ENCODE measurements at regions not wholly inside any gene's neighbourhood (a gene's known extent, or its start where the extent isn't known, plus 50 kb on each side); places are given as distances from the start of the nearest gene placed in this dataset.

DNA sequence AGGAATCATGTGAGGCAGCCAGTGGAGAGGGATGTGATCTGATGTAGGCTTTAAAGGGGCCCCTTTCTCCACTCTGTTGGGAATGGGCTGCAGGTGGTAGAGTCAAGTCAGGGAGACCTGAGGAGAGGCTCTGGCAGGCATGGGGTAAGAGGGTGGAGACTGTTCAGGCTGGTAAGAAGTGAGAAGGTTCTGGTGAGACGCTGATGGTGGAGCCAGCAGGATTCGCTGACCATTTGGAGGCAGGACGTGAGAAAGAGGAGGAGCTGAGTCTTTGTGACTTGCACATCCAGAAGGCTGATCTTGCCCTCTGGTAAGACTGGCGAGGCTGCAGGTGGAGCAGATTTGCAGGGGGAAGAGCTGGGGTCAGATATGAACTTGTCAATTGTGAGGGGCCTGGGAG, 248.0 kb downstream of the NSG2 start:
- no peaks in the 10 kb centered on the region for H3K9me2 ChIP-seq (ENCODE audit: insufficient read depth)
- ATAC-seq (peak; percentile 75), DNase-seq (ENCODE audit: low read depth, low spot score) (no peak)
- H3K4me1 ChIP-seq (ENCODE audit: control insufficient read depth in 1 of 2, insufficient read depth in 2 of 2, low read length in 2 of 2): peaks cover 8 to 11% of the 10 kb centered on the region in 2 experiments; a peak in 2 of 4 replicates
- no peaks in the 10 kb centered on the region for H4K20me1 ChIP-seq (ENCODE audit: insufficient read depth)
- intact Hi-C loops (cut with micrococcal nuclease): no loop called here
- ChIA-PET POLR2A (no interaction called here), CTCF (interaction anchor here (0.9 to 1.4 kb wide), 2 partner anchors 18 to 248 kb away, joined by 3 read pairs; partner anchors contain the start of gene NSG2), RAD21 (ENCODE audit: low non-redundant PET in 1 of 2, low total read pairs in 2 of 2, uncharacterized antibody in 2 of 2, unreplicated experiment in 2 of 2) (no interaction called here)
- H3K9ac ChIP-seq (ENCODE audit: low read length): peak overlapping the region; percentile 54; the same call in 1 of the 2 replicates
- TF ChIP-seq ELF1 (IDR thresholded peaks at IDR 0.05; ENCODE audit: borderline replicate concordance, low read depth): no peak
- no peak for TF ChIP-seq RAD21 (IDR thresholded peaks at IDR 0.05; ENCODE audit: low read depth)
- no peak for TF ChIP-seq POLR2AphosphoS5 (IDR thresholded peaks at IDR 0.05; ENCODE audit: low read depth, low read length)
- TF ChIP-seq, protein P1, sequence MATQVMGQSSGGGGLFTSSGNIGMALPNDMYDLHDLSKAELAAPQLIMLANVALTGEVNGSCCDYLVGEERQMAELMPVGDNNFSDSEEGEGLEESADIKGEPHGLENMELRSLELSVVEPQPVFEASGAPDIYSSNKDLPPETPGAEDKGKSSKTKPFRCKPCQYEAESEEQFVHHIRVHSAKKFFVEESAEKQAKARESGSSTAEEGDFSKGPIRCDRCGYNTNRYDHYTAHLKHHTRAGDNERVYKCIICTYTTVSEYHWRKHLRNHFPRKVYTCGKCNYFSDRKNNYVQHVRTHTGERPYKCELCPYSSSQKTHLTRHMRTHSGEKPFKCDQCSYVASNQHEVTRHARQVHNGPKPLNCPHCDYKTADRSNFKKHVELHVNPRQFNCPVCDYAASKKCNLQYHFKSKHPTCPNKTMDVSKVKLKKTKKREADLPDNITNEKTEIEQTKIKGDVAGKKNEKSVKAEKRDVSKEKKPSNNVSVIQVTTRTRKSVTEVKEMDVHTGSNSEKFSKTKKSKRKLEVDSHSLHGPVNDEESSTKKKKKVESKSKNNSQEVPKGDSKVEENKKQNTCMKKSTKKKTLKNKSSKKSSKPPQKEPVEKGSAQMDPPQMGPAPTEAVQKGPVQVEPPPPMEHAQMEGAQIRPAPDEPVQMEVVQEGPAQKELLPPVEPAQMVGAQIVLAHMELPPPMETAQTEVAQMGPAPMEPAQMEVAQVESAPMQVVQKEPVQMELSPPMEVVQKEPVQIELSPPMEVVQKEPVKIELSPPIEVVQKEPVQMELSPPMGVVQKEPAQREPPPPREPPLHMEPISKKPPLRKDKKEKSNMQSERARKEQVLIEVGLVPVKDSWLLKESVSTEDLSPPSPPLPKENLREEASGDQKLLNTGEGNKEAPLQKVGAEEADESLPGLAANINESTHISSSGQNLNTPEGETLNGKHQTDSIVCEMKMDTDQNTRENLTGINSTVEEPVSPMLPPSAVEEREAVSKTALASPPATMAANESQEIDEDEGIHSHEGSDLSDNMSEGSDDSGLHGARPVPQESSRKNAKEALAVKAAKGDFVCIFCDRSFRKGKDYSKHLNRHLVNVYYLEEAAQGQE (IDR thresholded peaks at IDR 0.05; ENCODE audit: low read depth): no peak
- TF ChIP-seq EZH2phosphoT487 (IDR thresholded peaks at IDR 0.05; ENCODE audit: borderline replicate concordance): no peak
- TF ChIP-seq, protein P2, sequence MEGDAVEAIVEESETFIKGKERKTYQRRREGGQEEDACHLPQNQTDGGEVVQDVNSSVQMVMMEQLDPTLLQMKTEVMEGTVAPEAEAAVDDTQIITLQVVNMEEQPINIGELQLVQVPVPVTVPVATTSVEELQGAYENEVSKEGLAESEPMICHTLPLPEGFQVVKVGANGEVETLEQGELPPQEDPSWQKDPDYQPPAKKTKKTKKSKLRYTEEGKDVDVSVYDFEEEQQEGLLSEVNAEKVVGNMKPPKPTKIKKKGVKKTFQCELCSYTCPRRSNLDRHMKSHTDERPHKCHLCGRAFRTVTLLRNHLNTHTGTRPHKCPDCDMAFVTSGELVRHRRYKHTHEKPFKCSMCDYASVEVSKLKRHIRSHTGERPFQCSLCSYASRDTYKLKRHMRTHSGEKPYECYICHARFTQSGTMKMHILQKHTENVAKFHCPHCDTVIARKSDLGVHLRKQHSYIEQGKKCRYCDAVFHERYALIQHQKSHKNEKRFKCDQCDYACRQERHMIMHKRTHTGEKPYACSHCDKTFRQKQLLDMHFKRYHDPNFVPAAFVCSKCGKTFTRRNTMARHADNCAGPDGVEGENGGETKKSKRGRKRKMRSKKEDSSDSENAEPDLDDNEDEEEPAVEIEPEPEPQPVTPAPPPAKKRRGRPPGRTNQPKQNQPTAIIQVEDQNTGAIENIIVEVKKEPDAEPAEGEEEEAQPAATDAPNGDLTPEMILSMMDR (IDR thresholded peaks at IDR 0.05 in 2 of 3, conservative IDR thresholded peaks at IDR 0.05 in 1 of 3; ENCODE audit: borderline replicate concordance in 1 of 3, insufficient read depth in 1 of 3, low read depth in 2 of 3, low read length in 2 of 3): no peak
- TF ChIP-seq, protein P3, sequence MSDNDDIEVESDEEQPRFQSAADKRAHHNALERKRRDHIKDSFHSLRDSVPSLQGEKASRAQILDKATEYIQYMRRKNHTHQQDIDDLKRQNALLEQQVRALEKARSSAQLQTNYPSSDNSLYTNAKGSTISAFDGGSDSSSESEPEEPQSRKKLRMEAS (IDR thresholded peaks at IDR 0.05): no peak
- no peak for TF ChIP-seq CEBPB (IDR thresholded peaks at IDR 0.05; ENCODE audit: low read depth)
- no peak for TF ChIP-seq SIN3A (IDR thresholded peaks at IDR 0.05; ENCODE audit: low read depth)
- no peak for TF ChIP-seq POLR2A (IDR thresholded peaks at IDR 0.05; ENCODE audit: borderline replicate concordance, extremely low read depth, insufficient read depth, insufficient read length)
- TF ChIP-seq JUND (IDR thresholded peaks at IDR 0.05): no peak
- TF ChIP-seq SRF (IDR thresholded peaks at IDR 0.05; ENCODE audit: low read depth): no peak
- no peak for TF ChIP-seq ZNF274 (IDR thresholded peaks at IDR 0.05; ENCODE audit: low read depth, low read length)
- no peak for TF ChIP-seq CBX3 (IDR thresholded peaks at IDR 0.05; ENCODE audit: low read depth)
- TF ChIP-seq EGR1 (IDR thresholded peaks at IDR 0.05; ENCODE audit: low read depth): no peak
- H3K36me3 ChIP-seq (ENCODE audit: control insufficient read depth in 1 of 2, insufficient read depth in 2 of 2, low read length in 2 of 2): no peaks in the 10 kb centered on the region
- H3K27ac ChIP-seq (ENCODE audit: low read depth, low read length): peak overlapping the region; percentile 56; the same call in 1 of the 2 replicates
- no peaks in the 10 kb centered on the region for H3K79me2 ChIP-seq (ENCODE audit: insufficient read depth, low read length)
- no peak overlapping the region for H2AFZ ChIP-seq (ENCODE audit: low read depth, low read length, poor library complexity, severe bottlenecking)
- peak overlapping the region; percentile 48 to 64 for H3K4me3 ChIP-seq (replicated peaks in 1 of 2; ENCODE audit: low read depth in 1 of 2, low read length in 2 of 2)
- no peaks in the 10 kb centered on the region for H3K9me3 ChIP-seq (ENCODE audit: control insufficient read depth in 1 of 2, insufficient read depth in 1 of 2, low read depth in 1 of 2, low read length in 2 of 2)
- H3K4me2 ChIP-seq (ENCODE audit: low read length): peak overlapping the region; percentile 82
- H3K27me3 ChIP-seq (ENCODE audit: insufficient read depth, low read length): no peaks in the 10 kb centered on the region
- no TSS peak for BruUV-seq (replicated peaks)

Data from HCT116 (cell line).